ENCODE measurements at regions not wholly inside any gene's neighbourhood (a gene's known extent, or its start where the extent isn't known, plus 50 kb on each side); places are given as distances from the start of the nearest gene placed in this dataset.

DNA sequence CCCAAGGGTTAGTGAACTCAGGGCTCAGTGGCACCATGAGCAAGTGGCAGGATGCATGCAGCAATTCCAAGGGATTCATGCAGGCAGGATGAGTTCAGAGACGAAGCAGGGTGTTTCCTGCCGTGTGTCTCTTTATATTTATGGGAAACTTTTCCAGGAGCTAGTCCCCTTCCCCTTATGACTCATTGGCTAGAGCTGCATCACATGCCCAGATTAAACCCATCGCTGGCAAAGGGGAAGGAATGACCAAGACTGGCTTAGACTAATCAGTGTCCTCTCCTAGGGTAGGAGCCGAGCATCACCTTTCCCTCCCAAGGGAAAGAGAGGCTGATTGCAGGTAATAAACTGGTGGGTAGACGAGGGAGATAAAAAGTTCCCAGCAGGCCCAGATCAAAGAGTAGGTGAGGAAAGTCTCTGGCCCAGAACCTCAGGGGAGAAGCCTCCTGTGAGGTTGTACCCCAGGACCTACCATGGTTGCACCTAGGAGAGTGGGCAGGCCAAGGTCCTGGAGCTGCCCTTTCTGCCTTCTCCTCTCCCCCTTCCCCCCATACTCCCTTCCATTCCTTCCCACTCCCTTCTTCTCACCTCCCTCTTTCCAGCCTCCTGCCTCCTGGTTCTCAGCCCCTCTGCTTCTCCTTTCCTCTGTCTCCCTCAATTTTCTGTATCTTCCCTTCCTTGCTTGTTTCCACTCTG is 67.8 kb upstream of the ITGA11 start:
- TF ChIP-seq, protein P1, sequence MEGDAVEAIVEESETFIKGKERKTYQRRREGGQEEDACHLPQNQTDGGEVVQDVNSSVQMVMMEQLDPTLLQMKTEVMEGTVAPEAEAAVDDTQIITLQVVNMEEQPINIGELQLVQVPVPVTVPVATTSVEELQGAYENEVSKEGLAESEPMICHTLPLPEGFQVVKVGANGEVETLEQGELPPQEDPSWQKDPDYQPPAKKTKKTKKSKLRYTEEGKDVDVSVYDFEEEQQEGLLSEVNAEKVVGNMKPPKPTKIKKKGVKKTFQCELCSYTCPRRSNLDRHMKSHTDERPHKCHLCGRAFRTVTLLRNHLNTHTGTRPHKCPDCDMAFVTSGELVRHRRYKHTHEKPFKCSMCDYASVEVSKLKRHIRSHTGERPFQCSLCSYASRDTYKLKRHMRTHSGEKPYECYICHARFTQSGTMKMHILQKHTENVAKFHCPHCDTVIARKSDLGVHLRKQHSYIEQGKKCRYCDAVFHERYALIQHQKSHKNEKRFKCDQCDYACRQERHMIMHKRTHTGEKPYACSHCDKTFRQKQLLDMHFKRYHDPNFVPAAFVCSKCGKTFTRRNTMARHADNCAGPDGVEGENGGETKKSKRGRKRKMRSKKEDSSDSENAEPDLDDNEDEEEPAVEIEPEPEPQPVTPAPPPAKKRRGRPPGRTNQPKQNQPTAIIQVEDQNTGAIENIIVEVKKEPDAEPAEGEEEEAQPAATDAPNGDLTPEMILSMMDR (IDR thresholded peaks at IDR 0.05), result no peak
- no peak for TF ChIP-seq POLR2A (IDR thresholded peaks at IDR 0.05)
- Histone ChIP-seq H3K36me3 (no peaks in the 10 kb centered on the region), H3K27me3 (no peaks in the 10 kb centered on the region), H3K27ac (no peak overlapping the region), H3K4me3 (no peak overlapping the region), H3K9me3 (no peaks in the 10 kb centered on the region), H3K4me1 (no peaks in the 10 kb centered on the region)
- ATAC-seq, result no peak
- intact Hi-C loops (cut with DNase I), result no loop called here
- no peak for DNase-seq
- 67% methylated on average over 2 of the region's 5 CpGs for WGBS (ENCODE audit: insufficient coverage, low coverage, low lambda C conversion rate, missing lambda C conversion rate)

DNA sequence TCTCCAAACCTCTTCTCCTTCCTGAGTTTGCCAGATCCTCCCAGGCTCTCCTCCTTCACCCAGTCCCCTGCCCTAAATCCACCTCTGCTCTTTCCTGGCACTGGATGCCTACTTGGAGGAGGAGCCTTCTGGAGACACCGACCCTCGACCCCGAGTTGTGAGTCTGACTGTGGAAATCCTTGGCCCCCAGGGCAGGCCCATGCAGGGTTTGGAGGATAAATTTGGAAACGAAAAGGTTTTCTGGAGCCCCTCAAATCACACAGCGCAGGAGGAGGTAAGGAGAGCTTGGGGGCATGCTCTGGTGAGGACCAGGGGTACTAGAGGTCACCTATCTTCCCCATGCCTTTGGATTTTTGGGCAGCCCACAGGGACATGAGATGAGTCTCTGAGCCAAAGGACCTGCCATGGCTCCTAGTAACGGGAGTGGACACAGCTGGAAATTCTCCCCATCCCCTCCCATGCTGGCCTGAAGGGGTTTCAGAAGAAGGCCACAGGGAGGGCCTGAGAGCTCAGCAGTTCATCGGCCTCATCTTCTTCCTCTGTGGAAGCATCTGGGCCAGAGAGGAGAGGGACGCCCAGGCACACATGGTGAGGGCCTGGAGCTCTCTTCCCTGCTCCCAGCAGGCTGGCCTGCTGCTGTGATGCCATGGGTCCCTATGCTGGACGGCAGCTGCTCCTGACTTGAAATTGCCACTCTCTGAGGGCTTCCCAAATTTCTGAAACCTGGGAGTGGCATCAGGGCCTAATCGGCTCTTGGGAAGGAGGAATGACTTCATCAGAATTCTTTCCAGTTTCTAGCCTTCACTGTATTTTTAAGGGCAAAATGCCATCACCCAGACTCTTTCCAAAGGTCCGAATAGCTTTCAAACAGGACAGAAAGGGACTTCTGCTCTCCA is 68.6 kb upstream of the ITGA11 start:
- H3K4me1 ChIP-seq, result no peaks in the 10 kb centered on the region
- no peak overlapping the region for H3K27ac ChIP-seq
- H3K36me3 ChIP-seq, result no peaks in the 10 kb centered on the region
- no peaks in the 10 kb centered on the region for H3K9me3 ChIP-seq
- intact Hi-C loops (cut with DNase I), result no loop called here
- WGBS (ENCODE audit: insufficient coverage, low coverage, low lambda C conversion rate, missing lambda C conversion rate), result 59% methylated on average over 7 of the region's 11 CpGs
- ATAC-seq, result no peak
- H3K4me3 ChIP-seq, result no peak overlapping the region
- no peak for TF ChIP-seq POLR2A (IDR thresholded peaks at IDR 0.05)
- TF ChIP-seq, protein P1 (IDR thresholded peaks at IDR 0.05), result no peak
- no peak for DNase-seq
- no peaks in the 10 kb centered on the region for H3K27me3 ChIP-seq

DNA sequence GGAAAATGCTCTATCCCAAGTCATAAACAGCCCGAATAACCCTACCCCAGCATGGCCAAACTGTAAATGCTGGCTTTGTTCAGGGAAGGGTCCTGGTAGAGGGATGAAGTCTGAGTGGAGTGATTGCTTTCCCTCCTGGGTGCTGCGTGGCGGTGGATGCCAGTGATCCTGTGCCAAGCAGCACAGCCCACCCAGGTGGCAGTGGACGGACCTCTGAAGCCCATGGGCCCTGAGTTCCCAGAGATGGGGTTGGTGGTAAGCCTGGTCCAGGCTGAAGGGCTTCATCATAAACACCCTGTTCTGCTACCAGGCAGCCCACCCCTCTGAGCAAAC is 69.3 kb upstream of the ITGA11 start:
- WGBS (ENCODE audit: insufficient coverage, low coverage, low lambda C conversion rate, missing lambda C conversion rate), result no CpG with 5 or more reads among the region's 4 CpGs
- no peak for DNase-seq
- intact Hi-C loops (cut with DNase I), result no loop called here
- no peak overlapping the region for H3K27ac ChIP-seq
- ATAC-seq, result no peak
- no peak overlapping the region for H3K4me3 ChIP-seq
- no peaks in the 10 kb centered on the region for H3K9me3 ChIP-seq
- no peaks in the 10 kb centered on the region for H3K4me1 ChIP-seq
- TF ChIP-seq, protein P1 (IDR thresholded peaks at IDR 0.05), result no peak
- no peak for TF ChIP-seq POLR2A (IDR thresholded peaks at IDR 0.05)
- no peaks in the 10 kb centered on the region for H3K27me3 ChIP-seq
- H3K36me3 ChIP-seq, result no peaks in the 10 kb centered on the region

DNA sequence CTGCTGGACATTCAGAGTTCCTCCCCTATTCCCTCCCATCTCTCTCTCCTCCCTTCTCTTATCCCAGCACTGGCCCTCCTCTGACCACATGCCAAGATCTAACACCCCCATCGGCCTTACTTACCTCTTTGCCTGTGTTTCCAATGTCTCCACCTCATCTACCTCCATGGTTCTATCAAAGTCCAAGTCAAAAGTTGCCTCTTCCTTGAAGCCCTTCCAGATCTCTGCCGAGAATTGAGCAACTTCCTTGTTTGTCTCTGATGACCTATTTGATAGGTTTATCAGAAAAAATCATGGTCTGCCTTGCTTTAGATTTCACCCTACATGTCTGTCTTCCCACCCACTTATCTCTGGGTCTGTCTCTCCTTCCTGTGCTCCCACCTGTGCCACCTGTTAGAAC is 69.7 kb upstream of the ITGA11 start:
- H3K27ac ChIP-seq, result no peak overlapping the region
- no peaks in the 10 kb centered on the region for H3K4me1 ChIP-seq
- no peak overlapping the region for H3K4me3 ChIP-seq
- WGBS (ENCODE audit: insufficient coverage, low coverage, low lambda C conversion rate, missing lambda C conversion rate), result 51% methylated on average over 2 of the region's 2 CpGs
- H3K9me3 ChIP-seq, result no peaks in the 10 kb centered on the region
- ATAC-seq, result no peak
- no peaks in the 10 kb centered on the region for H3K27me3 ChIP-seq
- TF ChIP-seq, protein P1 (IDR thresholded peaks at IDR 0.05), result no peak
- no peak for TF ChIP-seq POLR2A (IDR thresholded peaks at IDR 0.05)
- intact Hi-C loops (cut with DNase I), result no loop called here
- H3K36me3 ChIP-seq, result no peaks in the 10 kb centered on the region
- no peak for DNase-seq
